ENCODE measurements at regions not wholly inside any gene's neighbourhood (a gene's known extent, or its start where the extent isn't known, plus 50 kb on each side); places are given as distances from the start of the nearest gene placed in this dataset.
"Not testable (repeated sequence)": the region's sequence is repeated elsewhere in the genome, so short reads cannot be mapped to it uniquely, and the experiment has no call there.

DNA sequence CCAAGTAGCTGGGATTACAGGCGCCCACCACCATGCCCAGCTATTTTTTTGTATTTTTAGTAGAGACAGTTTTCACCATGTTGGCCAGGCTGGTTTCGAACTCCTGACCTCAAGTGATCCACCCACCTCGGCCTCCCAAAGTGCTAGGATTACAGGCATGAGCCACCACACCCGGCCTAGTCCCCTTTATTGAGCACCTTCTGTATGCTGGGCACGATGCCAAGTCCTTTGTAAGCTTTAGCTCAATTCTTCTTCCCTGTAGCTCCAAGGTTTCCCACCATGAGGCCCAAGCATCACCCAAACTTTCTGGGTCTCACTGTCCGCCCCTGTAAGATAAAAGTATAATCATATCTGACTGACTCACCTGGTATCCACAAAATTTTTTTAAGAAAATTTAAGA is 196.6 kb upstream of the LINGO1 start:
- not testable (repeated sequence) for H3K9me3 ChIP-seq (ENCODE audit: control insufficient read depth, low read length); H3K4me3 ChIP-seq (ENCODE audit: insufficient read depth, low read depth, low read length, poor library complexity, severe bottlenecking); H3K36me3 ChIP-seq (ENCODE audit: control insufficient read depth, insufficient read depth, low read length); DNase-seq; H3K27me3 ChIP-seq (replicated peaks; ENCODE audit: control insufficient read depth, insufficient read depth, low read length, poor library complexity, severe bottlenecking); H3K27ac ChIP-seq (ENCODE audit: insufficient read depth, low read length, poor library complexity, severe bottlenecking); H3K4me1 ChIP-seq (ENCODE audit: control insufficient read depth, insufficient read depth, low read length, poor library complexity, severe bottlenecking)

GRCh38 chr15:77827860-77828259 is 195.1 kb upstream of the LINGO1 start:
- Histone ChIP-seq H3K4me1 (ENCODE audit: control insufficient read depth, insufficient read depth, low read length, poor library complexity, severe bottlenecking) (no peaks in the 10 kb centered on the region), H3K4me3 (ENCODE audit: insufficient read depth, low read depth, low read length, poor library complexity, severe bottlenecking) (no peak overlapping the region), H3K9me3 (ENCODE audit: control insufficient read depth, low read length) (no peaks in the 10 kb centered on the region), H3K27me3 (replicated peaks; ENCODE audit: control insufficient read depth, insufficient read depth, low read length, poor library complexity, severe bottlenecking) (no peaks in the 10 kb centered on the region), H3K36me3 (ENCODE audit: control insufficient read depth, insufficient read depth, low read length) (no peaks in the 10 kb centered on the region), H3K27ac (ENCODE audit: insufficient read depth, low read length, poor library complexity, severe bottlenecking) (no peak overlapping the region)
- DNase-seq, result no peak

DNA sequence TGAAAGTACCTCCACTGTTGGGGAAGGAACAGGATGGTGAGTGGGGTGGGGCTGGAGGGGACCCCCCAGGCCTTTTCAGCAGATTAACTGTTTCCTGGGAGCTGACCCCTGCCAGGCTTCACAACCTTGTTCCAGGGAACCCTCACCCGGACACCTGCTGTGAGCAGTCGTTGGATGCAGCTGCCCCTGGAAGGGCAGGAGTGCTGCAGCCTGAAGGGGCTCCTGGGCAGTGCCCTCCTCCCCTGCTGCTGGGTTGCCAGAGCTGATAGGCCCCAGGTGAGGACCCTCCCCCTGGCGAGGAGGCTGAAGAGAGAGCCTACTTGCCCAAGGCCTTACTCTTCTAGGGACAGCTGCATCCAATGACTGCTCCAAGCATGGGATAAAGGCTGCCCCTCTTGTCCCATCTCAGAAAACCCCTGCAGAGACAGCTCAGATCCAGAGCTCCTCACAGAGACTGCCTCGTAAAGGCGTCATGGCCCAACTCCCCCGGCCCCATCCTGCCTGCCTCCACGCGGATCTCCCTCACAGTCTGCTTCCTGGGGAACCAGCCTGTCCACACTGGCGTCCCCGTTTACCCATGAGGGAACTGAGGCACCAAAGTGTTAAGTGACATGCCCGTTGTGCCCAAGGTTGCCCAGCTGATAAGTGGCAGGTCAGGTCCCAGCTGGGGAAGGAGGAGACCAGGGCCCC is 193.4 kb upstream of the LINGO1 start:
- Histone ChIP-seq H3K4me3 (ENCODE audit: insufficient read depth, low read depth, low read length, poor library complexity, severe bottlenecking) (no peak overlapping the region), H3K4me1 (ENCODE audit: control insufficient read depth, insufficient read depth, low read length, poor library complexity, severe bottlenecking) (no peaks in the 10 kb centered on the region), H3K27me3 (replicated peaks; ENCODE audit: control insufficient read depth, insufficient read depth, low read length, poor library complexity, severe bottlenecking) (peaks cover 3% of the 10 kb centered on the region), H3K36me3 (ENCODE audit: control insufficient read depth, insufficient read depth, low read length) (no peaks in the 10 kb centered on the region), H3K27ac (ENCODE audit: insufficient read depth, low read length, poor library complexity, severe bottlenecking) (no peak overlapping the region), H3K9me3 (ENCODE audit: control insufficient read depth, low read length) (no peaks in the 10 kb centered on the region)
- DNase-seq, result no peak

DNA sequence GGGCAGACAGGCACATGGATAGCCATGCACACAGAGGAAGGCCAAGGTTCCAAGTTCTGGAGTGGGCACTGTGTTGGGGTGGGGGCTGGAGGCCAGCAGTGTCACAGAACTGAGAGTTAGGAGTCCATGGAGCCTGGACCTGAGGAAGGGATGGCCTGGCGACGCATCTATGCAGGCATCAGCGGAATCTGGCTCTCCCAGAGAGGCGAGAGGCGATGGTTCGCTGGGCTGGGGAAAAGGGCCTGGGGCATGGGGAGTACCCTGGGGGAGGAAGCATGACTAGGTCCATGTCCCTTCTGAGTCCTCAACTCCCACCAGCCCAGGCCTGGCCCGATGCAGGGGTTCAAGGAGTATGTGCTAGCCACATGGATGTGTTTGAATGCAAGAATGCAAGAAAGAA is 192.8 kb upstream of the LINGO1 start:
- H3K4me3 ChIP-seq (ENCODE audit: insufficient read depth, low read depth, low read length, poor library complexity, severe bottlenecking), result no peak overlapping the region
- H3K9me3 ChIP-seq (ENCODE audit: control insufficient read depth, low read length), result no peaks in the 10 kb centered on the region
- DNase-seq, result no peak
- H3K4me1 ChIP-seq (ENCODE audit: control insufficient read depth, insufficient read depth, low read length, poor library complexity, severe bottlenecking), result no peaks in the 10 kb centered on the region
- H3K27ac ChIP-seq (ENCODE audit: insufficient read depth, low read length, poor library complexity, severe bottlenecking), result no peak overlapping the region
- H3K36me3 ChIP-seq (ENCODE audit: control insufficient read depth, insufficient read depth, low read length), result no peaks in the 10 kb centered on the region
- H3K27me3 ChIP-seq (replicated peaks; ENCODE audit: control insufficient read depth, insufficient read depth, low read length, poor library complexity, severe bottlenecking), result peaks cover 9% of the 10 kb centered on the region

DNA sequence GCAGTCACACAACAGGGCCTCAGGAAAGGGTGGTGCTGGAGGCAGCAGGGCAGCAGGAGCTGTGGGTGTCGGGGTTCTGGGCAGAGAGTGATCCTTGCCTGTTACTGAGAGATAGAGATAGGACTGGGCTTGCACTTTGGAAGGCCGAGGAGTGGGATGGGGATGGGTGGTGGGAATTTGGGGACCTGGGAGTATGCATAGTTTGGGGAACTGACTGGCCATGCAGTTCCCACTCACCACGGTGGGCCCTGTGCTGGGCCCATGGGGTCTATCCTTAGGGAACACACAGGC is 192.5 kb upstream of the LINGO1 start:
- DNase-seq, result no peak
- H3K4me3 ChIP-seq (ENCODE audit: insufficient read depth, low read depth, low read length, poor library complexity, severe bottlenecking), result no peak overlapping the region
- H3K36me3 ChIP-seq (ENCODE audit: control insufficient read depth, insufficient read depth, low read length), result no peaks in the 10 kb centered on the region
- no peaks in the 10 kb centered on the region for H3K9me3 ChIP-seq (ENCODE audit: control insufficient read depth, low read length)
- no peak overlapping the region for H3K27ac ChIP-seq (ENCODE audit: insufficient read depth, low read length, poor library complexity, severe bottlenecking)
- peaks cover 13% of the 10 kb centered on the region for H3K27me3 ChIP-seq (replicated peaks; ENCODE audit: control insufficient read depth, insufficient read depth, low read length, poor library complexity, severe bottlenecking)
- no peaks in the 10 kb centered on the region for H3K4me1 ChIP-seq (ENCODE audit: control insufficient read depth, insufficient read depth, low read length, poor library complexity, severe bottlenecking)

GRCh38 chr15:77824361-77825251 is 191.9 kb upstream of the LINGO1 start:
- Histone ChIP-seq H3K4me1 (ENCODE audit: control insufficient read depth, insufficient read depth, low read length, poor library complexity, severe bottlenecking) (no peaks in the 10 kb centered on the region), H3K27me3 (replicated peaks; ENCODE audit: control insufficient read depth, insufficient read depth, low read length, poor library complexity, severe bottlenecking) (peaks cover 15% of the 10 kb centered on the region), H3K4me3 (ENCODE audit: insufficient read depth, low read depth, low read length, poor library complexity, severe bottlenecking) (no peak overlapping the region), H3K9me3 (ENCODE audit: control insufficient read depth, low read length) (no peaks in the 10 kb centered on the region), H3K36me3 (ENCODE audit: control insufficient read depth, insufficient read depth, low read length) (no peaks in the 10 kb centered on the region), H3K27ac (ENCODE audit: insufficient read depth, low read length, poor library complexity, severe bottlenecking) (no peak overlapping the region)
- DNase-seq, result no peak

GRCh38 chr15:77823736-77824135 is 191.0 kb upstream of the LINGO1 start:
- peaks cover 15% of the 10 kb centered on the region for H3K27me3 ChIP-seq (replicated peaks; ENCODE audit: control insufficient read depth, insufficient read depth, low read length, poor library complexity, severe bottlenecking)

DNA sequence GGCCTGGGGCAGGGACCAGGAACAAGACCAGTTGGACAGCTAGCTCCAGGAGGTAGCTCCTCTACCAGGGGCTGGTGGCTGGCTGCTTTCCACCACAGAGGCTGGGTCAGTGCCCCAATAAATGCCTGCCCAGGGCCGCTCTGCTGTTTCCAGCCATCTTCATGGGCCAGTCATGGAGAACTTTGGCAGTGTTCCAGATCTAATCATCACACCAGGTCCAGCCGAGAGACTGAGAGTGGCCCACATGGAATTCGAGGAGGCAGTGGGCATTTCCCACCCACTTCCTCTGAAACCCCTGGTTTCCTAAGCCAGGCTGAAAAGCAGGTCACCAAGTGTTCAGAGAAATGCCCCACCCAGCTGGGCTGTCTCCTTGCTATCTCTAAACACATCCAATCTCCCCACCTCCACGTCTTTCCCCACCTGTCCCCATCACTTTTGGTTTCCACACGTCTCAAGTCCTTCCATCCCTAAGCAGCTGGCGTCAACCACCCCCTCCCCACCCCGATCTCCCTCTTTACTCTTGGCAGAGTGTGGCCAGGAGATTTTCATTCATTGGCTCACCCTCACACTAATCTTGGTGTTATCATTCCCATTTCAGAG is 190.0 kb upstream of the LINGO1 start:
- no peak for DNase-seq
- peaks cover 16% of the 10 kb centered on the region for H3K27me3 ChIP-seq (replicated peaks; ENCODE audit: control insufficient read depth, insufficient read depth, low read length, poor library complexity, severe bottlenecking)
- H3K36me3 ChIP-seq (ENCODE audit: control insufficient read depth, insufficient read depth, low read length), result no peaks in the 10 kb centered on the region
- H3K4me3 ChIP-seq (ENCODE audit: insufficient read depth, low read depth, low read length, poor library complexity, severe bottlenecking), result no peak overlapping the region
- no peaks in the 10 kb centered on the region for H3K4me1 ChIP-seq (ENCODE audit: control insufficient read depth, insufficient read depth, low read length, poor library complexity, severe bottlenecking)
- no peak overlapping the region for H3K27ac ChIP-seq (ENCODE audit: insufficient read depth, low read length, poor library complexity, severe bottlenecking)
- no peaks in the 10 kb centered on the region for H3K9me3 ChIP-seq (ENCODE audit: control insufficient read depth, low read length)

More at GRCh38 chr15:77823736-77824135, 191.0 kb upstream of the LINGO1 start:
- Histone ChIP-seq H3K9me3 (ENCODE audit: control insufficient read depth, low read length) (no peaks in the 10 kb centered on the region), H3K36me3 (ENCODE audit: control insufficient read depth, insufficient read depth, low read length) (no peaks in the 10 kb centered on the region), H3K4me1 (ENCODE audit: control insufficient read depth, insufficient read depth, low read length, poor library complexity, severe bottlenecking) (no peaks in the 10 kb centered on the region), H3K4me3 (ENCODE audit: insufficient read depth, low read depth, low read length, poor library complexity, severe bottlenecking) (no peak overlapping the region), H3K27ac (ENCODE audit: insufficient read depth, low read length, poor library complexity, severe bottlenecking) (no peak overlapping the region)
- no peak for DNase-seq

DNA sequence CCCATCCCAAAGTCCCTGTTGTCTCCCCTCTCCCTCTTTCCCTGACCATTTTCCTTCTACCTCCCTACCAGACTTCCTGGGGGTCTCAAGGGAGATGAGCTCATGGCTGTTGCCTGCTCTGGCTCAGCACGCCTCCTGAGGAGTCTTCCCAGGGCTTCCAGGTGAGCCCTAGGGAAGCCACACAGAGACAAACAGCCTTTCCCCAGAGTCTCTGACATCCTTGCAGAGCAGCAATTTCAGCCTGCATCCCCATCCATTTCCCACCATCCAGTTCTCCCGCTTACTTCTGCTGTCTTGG is 189.2 kb upstream of the LINGO1 start:
- Histone ChIP-seq H3K9me3 (ENCODE audit: control insufficient read depth, low read length) (no peaks in the 10 kb centered on the region), H3K27ac (ENCODE audit: insufficient read depth, low read length, poor library complexity, severe bottlenecking) (no peak overlapping the region), H3K4me1 (ENCODE audit: control insufficient read depth, insufficient read depth, low read length, poor library complexity, severe bottlenecking) (no peaks in the 10 kb centered on the region), H3K36me3 (ENCODE audit: control insufficient read depth, insufficient read depth, low read length) (no peaks in the 10 kb centered on the region), H3K4me3 (ENCODE audit: insufficient read depth, low read depth, low read length, poor library complexity, severe bottlenecking) (no peak overlapping the region), H3K27me3 (replicated peaks; ENCODE audit: control insufficient read depth, insufficient read depth, low read length, poor library complexity, severe bottlenecking) (peaks cover 25% of the 10 kb centered on the region)
- no peak for DNase-seq
